ENCODE measurements at regions not wholly inside any gene's neighbourhood (a gene's known extent, or its start where the extent isn't known, plus 50 kb on each side); places are given as distances from the start of the nearest gene placed in this dataset.

DNA sequence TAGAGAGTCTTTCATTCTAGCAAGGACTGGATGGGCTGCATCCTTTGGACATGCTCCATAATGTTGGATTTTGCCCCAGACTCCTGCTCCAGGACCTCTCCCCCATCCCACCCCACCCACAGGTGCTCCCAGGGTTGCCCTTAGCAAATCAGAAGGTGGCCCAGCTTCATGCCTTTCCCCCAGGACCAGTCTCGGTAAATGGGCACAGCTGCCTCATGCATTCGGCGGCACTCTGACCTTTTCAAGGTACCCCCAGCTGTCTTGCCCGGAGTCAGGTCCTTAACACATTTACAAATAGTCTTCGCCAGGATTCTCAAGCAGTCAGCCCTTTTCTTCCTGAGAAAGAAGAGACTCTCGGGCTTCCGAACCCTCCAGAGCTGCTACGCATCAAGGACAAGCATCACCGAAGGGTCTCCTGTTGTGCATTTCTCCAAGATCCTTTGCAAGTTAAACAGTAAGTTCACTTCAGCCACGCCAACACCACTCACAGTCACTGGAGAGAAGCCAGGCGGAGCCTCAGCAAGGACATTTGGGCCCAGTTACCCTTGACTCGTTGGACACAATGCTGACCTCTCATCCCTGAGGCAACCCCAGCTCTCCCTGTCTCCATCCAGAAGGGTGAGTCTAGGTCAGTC lies 287.8 kb downstream of the FAM43A start:
- ATAC-seq: no peak
- ChIA-PET POLR2A (no interaction called here), CTCF (no interaction called here)
- DNase-seq (ENCODE audit: low read depth, low spot score): no peak
- Histone ChIP-seq H3K4me1 (ENCODE audit: control insufficient read depth, insufficient read depth, low read length) (no peaks in the 10 kb centered on the region), H3K9me3 (ENCODE audit: control insufficient read depth, insufficient read depth, low read depth, low read length) (no peaks in the 10 kb centered on the region), H3K27ac (ENCODE audit: low read length) (no peak overlapping the region), H3K27me3 (ENCODE audit: control insufficient read depth, insufficient read depth, low read length) (no peaks in the 10 kb centered on the region), H3K4me3 (ENCODE audit: low read depth in 2 of 2, low read length in 2 of 2) (no peak overlapping the region), H3K36me3 (ENCODE audit: control insufficient read depth, insufficient read depth, low read length) (no peaks in the 10 kb centered on the region)
- intact Hi-C loops (cut with micrococcal nuclease; ENCODE audit: unreplicated experiment) (no loop called here), in situ Hi-C loops (cut with HindIII; ENCODE audit: low pct_unique_long_range_greater_than_20kb, low sequenced_read_pairs) (no loop called here)
- BruUV-seq (replicated peaks): no TSS peak
- TF ChIP-seq, protein P1, sequence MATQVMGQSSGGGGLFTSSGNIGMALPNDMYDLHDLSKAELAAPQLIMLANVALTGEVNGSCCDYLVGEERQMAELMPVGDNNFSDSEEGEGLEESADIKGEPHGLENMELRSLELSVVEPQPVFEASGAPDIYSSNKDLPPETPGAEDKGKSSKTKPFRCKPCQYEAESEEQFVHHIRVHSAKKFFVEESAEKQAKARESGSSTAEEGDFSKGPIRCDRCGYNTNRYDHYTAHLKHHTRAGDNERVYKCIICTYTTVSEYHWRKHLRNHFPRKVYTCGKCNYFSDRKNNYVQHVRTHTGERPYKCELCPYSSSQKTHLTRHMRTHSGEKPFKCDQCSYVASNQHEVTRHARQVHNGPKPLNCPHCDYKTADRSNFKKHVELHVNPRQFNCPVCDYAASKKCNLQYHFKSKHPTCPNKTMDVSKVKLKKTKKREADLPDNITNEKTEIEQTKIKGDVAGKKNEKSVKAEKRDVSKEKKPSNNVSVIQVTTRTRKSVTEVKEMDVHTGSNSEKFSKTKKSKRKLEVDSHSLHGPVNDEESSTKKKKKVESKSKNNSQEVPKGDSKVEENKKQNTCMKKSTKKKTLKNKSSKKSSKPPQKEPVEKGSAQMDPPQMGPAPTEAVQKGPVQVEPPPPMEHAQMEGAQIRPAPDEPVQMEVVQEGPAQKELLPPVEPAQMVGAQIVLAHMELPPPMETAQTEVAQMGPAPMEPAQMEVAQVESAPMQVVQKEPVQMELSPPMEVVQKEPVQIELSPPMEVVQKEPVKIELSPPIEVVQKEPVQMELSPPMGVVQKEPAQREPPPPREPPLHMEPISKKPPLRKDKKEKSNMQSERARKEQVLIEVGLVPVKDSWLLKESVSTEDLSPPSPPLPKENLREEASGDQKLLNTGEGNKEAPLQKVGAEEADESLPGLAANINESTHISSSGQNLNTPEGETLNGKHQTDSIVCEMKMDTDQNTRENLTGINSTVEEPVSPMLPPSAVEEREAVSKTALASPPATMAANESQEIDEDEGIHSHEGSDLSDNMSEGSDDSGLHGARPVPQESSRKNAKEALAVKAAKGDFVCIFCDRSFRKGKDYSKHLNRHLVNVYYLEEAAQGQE (IDR thresholded peaks at IDR 0.05; ENCODE audit: insufficient read depth in 1 of 2, low read depth in 2 of 2, low read length in 1 of 2): no peak
- TF ChIP-seq POLR2AphosphoS5 (IDR thresholded peaks at IDR 0.05; ENCODE audit: low read depth, low read length): no peak
- TF ChIP-seq, protein P2, sequence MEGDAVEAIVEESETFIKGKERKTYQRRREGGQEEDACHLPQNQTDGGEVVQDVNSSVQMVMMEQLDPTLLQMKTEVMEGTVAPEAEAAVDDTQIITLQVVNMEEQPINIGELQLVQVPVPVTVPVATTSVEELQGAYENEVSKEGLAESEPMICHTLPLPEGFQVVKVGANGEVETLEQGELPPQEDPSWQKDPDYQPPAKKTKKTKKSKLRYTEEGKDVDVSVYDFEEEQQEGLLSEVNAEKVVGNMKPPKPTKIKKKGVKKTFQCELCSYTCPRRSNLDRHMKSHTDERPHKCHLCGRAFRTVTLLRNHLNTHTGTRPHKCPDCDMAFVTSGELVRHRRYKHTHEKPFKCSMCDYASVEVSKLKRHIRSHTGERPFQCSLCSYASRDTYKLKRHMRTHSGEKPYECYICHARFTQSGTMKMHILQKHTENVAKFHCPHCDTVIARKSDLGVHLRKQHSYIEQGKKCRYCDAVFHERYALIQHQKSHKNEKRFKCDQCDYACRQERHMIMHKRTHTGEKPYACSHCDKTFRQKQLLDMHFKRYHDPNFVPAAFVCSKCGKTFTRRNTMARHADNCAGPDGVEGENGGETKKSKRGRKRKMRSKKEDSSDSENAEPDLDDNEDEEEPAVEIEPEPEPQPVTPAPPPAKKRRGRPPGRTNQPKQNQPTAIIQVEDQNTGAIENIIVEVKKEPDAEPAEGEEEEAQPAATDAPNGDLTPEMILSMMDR (IDR thresholded peaks at IDR 0.05): no peak
- no peak for TF ChIP-seq TCF7L2 (IDR thresholded peaks at IDR 0.05; ENCODE audit: low read depth, low read length)
- TF ChIP-seq SIN3A (IDR thresholded peaks at IDR 0.05; ENCODE audit: borderline replicate concordance, insufficient read depth, low read depth, low read length): no peak

DNA sequence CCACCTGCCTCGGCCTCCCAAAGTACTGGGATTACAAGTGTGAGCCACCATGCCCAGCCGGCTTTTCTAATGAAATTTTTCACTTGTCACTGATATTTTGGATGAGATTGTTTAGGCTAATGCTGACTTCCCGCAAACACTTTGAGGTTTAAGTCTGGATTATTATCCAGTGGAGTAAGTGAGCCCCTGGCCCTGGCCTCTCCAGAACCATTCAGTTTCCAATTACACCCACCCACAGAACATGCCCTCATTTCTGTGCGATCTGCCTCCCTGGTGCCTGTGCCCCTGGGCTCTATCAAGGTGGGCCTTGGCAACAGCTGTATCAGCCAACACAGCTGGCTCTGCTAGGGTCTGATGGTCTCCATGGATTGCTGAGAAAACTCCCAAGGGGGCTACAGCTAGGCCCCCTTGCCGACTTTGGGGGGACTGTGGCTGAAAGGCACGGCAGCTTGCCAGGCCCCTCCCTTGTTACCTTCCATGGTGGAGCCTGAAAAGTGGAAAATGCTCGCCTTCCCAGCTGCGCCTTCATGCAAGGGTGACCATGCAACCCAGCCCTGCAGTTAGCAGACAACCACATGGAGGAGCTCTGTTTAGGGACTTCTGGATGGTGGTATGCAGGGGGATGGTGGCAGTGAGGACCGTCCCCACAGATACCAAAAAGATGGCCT lies 288.9 kb downstream of the FAM43A start:
- no peaks in the 10 kb centered on the region for H3K27me3 ChIP-seq (ENCODE audit: control insufficient read depth, insufficient read depth, low read length)
- H3K9me3 ChIP-seq (ENCODE audit: control insufficient read depth, insufficient read depth, low read depth, low read length): no peaks in the 10 kb centered on the region
- DNase-seq (ENCODE audit: low read depth, low spot score): no peak

More for the DNA sequence above, 288.9 kb downstream of the FAM43A start:
- Histone ChIP-seq H3K27ac (ENCODE audit: low read length) (no peak overlapping the region), H3K36me3 (ENCODE audit: control insufficient read depth, insufficient read depth, low read length) (no peaks in the 10 kb centered on the region), H3K4me3 (ENCODE audit: low read depth in 2 of 2, low read length in 2 of 2) (no peak overlapping the region), H3K4me1 (ENCODE audit: control insufficient read depth, insufficient read depth, low read length) (no peaks in the 10 kb centered on the region)
- intact Hi-C loops (cut with micrococcal nuclease; ENCODE audit: unreplicated experiment): no loop called here
- no peak for ATAC-seq
- in situ Hi-C loops (cut with HindIII; ENCODE audit: low pct_unique_long_range_greater_than_20kb, low sequenced_read_pairs): no loop called here
- TF ChIP-seq TCF7L2 (IDR thresholded peaks at IDR 0.05; ENCODE audit: low read depth, low read length) (no peak), SIN3A (IDR thresholded peaks at IDR 0.05; ENCODE audit: borderline replicate concordance, insufficient read depth, low read depth, low read length) (no peak), POLR2AphosphoS5 (IDR thresholded peaks at IDR 0.05; ENCODE audit: low read depth, low read length) (no peak)
- TF ChIP-seq, protein P2 (IDR thresholded peaks at IDR 0.05): no peak
- TF ChIP-seq, protein P1 (IDR thresholded peaks at IDR 0.05; ENCODE audit: insufficient read depth in 1 of 2, low read depth in 2 of 2, low read length in 1 of 2): no peak
- ChIA-PET CTCF (no interaction called here), POLR2A (no interaction called here)
- BruUV-seq (replicated peaks): no TSS peak

All from Panc1 (cell line).